Chondrocyte (in vitro differentiated cells): ENCODE measurements at regions not wholly inside any gene's neighbourhood (a gene's known extent, or its start where the extent isn't known, plus 50 kb on each side); places are given as distances from the start of the nearest gene placed in this dataset.

Experiments used
- DNase-seq: peaks from one replicate; pipeline ENCODE4 v3.0.0; 2021; ENCODE audit warnings: mixed read lengths, low spot score
- H3K27ac Mint-ChIP-seq: one replicate; pipeline ENCODE4 v1.8.0; 2021; ENCODE audit warnings: mild to moderate bottlenecking, moderate library complexity, mixed read lengths; ENCODE audit not compliant: unreplicated experiment
- H3K27me3 Mint-ChIP-seq: 2 replicates; pipeline ENCODE4 v1.8.0; 2021; ENCODE audit warnings: low read depth, mixed read lengths
- H3K36me3 Mint-ChIP-seq: 2 replicates; pipeline ENCODE4 v1.8.0; 2021; ENCODE audit warnings: low read depth, mixed read lengths
- H3K4me1 Mint-ChIP-seq: 2 replicates; pipeline ENCODE4 v1.8.0; 2021; ENCODE audit warnings: low read depth, mild to moderate bottlenecking, mixed read lengths
- H3K4me3 Mint-ChIP-seq: one replicate; pipeline ENCODE4 v1.8.0; 2021; ENCODE audit warnings: mild to moderate bottlenecking, moderate library complexity, mixed read lengths; ENCODE audit not compliant: unreplicated experiment
- H3K9me3 Mint-ChIP-seq: 2 replicates; pipeline ENCODE4 v1.8.0; 2021; ENCODE audit warnings: low read depth, mixed read lengths
- CTCF ChIP-seq: fragments of 200-600 bp; sonication (generic); IDR thresholded peaks from 2 replicates; pipeline ENCODE4 v1.5.0; 2021; ENCODE audit warnings: antibody characterized with exemption, mild to moderate bottlenecking, moderate library complexity

- peaks cover 7% of the 10 kb centered on the region for H3K4me1 Mint-ChIP-seq
- no peak for DNase-seq
- H3K4me3 Mint-ChIP-seq, result no peak overlapping the region
- no peak overlapping the region for H3K27ac Mint-ChIP-seq
- H3K27me3 Mint-ChIP-seq, result no peaks in the 10 kb centered on the region
- H3K9me3 Mint-ChIP-seq, result no peaks in the 10 kb centered on the region
- TF ChIP-seq CTCF, result no peak
- H3K36me3 Mint-ChIP-seq, result no peaks in the 10 kb centered on the region
Measured at GRCh38 chr13:39820606-39821005, 165.1 kb downstream of the COG6 start.

- Mint-ChIP-seq H3K27ac (no peak overlapping the region), H3K4me3 (no peak overlapping the region), H3K4me1 (peaks cover 7% of the 10 kb centered on the region), H3K36me3 (no peaks in the 10 kb centered on the region), H3K27me3 (no peaks in the 10 kb centered on the region), H3K9me3 (no peaks in the 10 kb centered on the region)
- no peak for DNase-seq
- no peak for TF ChIP-seq CTCF
Measured at GRCh38 chr13:39821977-39822376, 166.5 kb downstream of the COG6 start.

GRCh38 chr13:39822437-39822836 lies 167.0 kb downstream of the COG6 start:
- no peak overlapping the region for H3K4me3 Mint-ChIP-seq
- no peaks in the 10 kb centered on the region for H3K27me3 Mint-ChIP-seq
- no peaks in the 10 kb centered on the region for H3K36me3 Mint-ChIP-seq
- peaks cover 7% of the 10 kb centered on the region for H3K4me1 Mint-ChIP-seq
- no peak overlapping the region for H3K27ac Mint-ChIP-seq
- no peak for TF ChIP-seq CTCF
- DNase-seq, result no peak
- H3K9me3 Mint-ChIP-seq, result no peaks in the 10 kb centered on the region

GRCh38 chr13:39823063-39823713 lies 167.7 kb downstream of the COG6 start:
- no peak for TF ChIP-seq CTCF
- no peak overlapping the region for H3K4me3 Mint-ChIP-seq
- no peaks in the 10 kb centered on the region for H3K27me3 Mint-ChIP-seq
- peaks cover 7% of the 10 kb centered on the region for H3K4me1 Mint-ChIP-seq
- no peaks in the 10 kb centered on the region for H3K36me3 Mint-ChIP-seq
- H3K9me3 Mint-ChIP-seq, result peaks cover 3% of the 10 kb centered on the region
- no peak overlapping the region for H3K27ac Mint-ChIP-seq
- DNase-seq, result no peak

- DNase-seq, result no peak
- H3K27ac Mint-ChIP-seq, result no peak overlapping the region
- H3K36me3 Mint-ChIP-seq, result no peaks in the 10 kb centered on the region
- H3K4me1 Mint-ChIP-seq, result no peaks in the 10 kb centered on the region
- no peaks in the 10 kb centered on the region for H3K27me3 Mint-ChIP-seq
- no peak overlapping the region for H3K4me3 Mint-ChIP-seq
- peaks cover 16% of the 10 kb centered on the region for H3K9me3 Mint-ChIP-seq
- no peak for TF ChIP-seq CTCF
Measured at GRCh38 chr13:39825886-39826285, 170.4 kb downstream of the COG6 start.
